SKM-1 (cell line): ENCODE measurements at regions not wholly inside any gene's neighbourhood (a gene's known extent, or its start where the extent isn't known, plus 50 kb on each side); places are given as distances from the start of the nearest gene placed in this dataset.

ENCODE experiments used
- DNase-seq: peaks from one replicate; lab custom pipeline; 2025; ENCODE audit not compliant: unreplicated experiment; lab: John Stamatoyannopoulos, UW

DNA sequence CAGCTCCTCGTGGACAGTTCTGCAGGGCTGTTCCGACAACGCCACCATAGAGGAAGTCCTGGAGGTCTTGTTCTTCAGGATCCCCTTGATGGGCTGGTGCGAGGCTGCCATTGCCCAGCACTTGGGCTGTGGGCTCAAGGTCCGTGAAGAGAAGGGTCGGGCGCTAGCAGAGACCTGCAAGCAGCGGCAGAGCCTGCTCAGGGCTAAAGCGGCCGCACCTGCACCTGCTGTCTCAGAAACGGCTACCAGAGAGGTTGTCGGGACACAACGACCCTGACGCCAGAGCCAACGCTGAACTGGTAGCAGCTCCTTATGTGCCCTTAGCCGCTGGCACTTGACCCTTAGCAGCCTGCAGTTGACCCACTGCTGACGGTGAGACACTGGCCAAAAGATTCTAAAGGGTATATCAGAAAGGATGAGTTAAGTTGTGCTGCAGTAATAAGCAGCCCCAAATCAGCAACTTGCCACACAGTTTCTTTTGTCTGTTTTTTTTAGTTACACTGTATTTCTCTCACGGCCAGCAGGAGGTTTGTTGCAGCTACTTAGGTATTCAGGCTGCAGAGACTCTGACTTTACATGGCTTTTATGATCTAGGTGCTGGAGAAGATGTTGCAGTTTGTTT is 55.5 kb upstream of the ST6GAL2 start:
- no peak for DNase-seq

DNA sequence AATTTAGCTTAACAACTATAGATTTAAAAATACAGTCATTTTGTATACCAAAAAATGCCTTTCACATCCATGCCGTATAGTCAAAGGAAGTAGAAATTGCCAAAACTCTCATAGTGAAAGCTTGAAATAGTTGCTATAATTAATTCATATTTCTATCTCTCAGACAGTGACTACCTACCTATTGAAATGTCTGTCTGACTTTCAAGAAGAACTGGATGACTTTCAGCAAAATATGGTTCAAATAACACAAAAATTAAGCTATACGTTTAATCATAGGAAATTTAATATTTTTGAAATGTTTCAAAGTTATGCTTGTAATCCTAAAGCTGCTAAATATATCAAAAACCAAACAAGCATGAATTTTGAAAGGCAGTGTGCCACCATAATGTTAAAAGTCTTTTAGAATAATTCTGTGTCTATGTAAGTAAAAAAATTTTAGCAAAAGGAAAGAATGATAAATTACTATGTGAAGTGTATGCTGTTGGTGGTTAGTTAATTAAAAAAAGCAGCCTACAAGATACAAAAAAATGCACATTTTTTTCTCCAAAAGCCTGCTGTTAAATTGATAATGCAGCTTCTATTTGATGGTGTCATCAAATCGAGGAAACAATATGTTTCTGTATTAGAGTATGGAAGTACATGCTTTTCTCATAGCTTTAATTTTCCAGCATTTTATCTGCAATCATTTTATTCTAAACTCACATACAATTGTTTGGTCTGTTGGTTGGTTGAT is 57.7 kb upstream of the ST6GAL2 start:
- no peak for DNase-seq

DNA sequence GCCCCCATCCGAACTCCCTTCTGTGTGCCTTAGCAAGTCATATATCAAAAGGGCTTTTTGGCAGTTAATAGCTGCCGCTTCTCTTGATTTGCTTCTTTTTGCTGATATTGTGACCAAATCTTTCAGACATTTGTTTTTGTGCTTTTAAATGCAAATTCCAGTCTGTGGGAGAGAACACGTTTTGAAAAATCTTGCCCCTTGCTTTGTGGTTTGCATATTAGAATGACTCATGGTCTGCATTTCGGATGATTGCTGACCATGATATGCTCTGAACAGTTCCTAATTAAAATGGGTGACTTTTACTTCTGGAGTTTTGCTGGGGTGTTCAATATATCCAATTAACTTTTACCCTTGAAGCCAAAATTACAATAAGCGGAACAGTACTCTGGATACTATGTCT is 58.2 kb upstream of the ST6GAL2 start:
- DNase-seq, result no peak

DNA sequence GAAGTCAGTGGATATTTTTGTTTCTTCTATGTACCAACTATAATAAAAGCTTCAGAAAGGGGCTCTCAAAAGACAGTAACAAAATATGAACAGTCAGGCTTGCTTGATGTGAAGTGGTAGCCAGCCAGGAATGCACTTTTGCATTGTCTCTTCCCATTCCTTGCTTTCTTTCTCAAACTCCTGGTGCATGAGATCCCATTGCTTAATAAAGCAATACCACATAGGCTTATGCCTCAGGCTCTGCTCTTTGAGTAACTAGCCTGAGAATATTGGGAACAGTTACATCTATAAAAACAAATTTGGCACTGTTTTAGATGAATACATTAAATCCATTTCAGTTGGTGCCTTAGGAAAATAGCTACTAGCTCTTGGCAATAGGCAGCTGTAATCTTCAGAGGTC is 62.6 kb upstream of the ST6GAL2 start:
- DNase-seq, result no peak

DNA sequence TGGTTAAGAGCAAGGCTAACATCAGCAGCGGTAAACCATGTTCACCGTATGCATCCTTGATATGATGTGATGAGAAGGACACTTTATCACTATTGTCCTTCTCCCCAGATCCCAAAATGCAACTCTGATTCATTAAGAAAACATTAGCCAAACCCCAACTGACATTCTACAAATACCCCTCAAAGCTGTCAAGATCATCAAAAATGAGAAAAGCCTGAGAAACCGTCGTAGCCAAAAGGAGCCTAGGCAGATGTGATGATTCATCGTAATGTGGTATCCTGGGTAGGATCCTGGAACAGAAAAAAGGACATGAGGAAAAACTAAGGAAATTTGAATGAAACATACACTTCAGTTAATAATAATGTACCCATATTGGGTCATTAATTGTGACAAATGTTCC is 67.3 kb upstream of the ST6GAL2 start:
- DNase-seq, result no peak

DNA sequence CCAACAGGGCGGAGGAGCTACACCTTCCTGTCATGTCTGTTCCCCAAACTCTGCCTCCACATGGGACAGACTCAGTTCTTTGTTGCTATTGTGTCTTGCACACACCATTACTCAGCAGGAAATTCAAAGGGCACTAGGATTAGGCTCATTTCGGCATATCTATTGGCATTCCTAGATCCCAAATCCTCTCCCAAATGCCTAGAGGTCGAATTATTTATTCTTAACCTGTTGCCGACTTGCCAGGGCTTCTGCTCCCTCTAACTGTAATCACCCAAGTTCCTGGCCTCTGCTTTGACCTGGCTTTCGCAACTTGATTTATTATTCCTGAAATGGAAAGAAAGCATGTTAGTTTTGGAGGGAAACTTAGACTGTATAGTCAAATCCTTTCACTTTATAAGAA is 67.8 kb upstream of the ST6GAL2 start:
- DNase-seq, result no peak

DNA sequence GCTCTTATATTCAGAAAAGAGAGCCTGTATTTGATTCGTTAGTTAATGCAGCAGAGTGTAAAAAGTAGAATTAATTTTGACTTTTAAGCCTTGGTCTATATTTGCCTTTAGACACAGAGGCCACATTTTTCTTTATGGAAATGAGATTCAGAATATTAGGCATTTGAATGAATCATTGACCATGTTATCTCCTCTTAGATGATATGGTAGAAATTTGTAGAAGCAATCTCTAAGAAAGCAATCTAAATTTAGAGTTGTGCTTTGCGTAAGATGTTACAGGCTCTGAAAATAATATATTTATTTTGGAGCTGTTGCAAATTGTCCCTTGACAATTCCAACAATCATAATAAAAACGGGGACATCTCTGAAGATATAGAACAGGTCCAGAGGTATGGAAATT is 68.3 kb upstream of the ST6GAL2 start:
- no peak for DNase-seq

DNA sequence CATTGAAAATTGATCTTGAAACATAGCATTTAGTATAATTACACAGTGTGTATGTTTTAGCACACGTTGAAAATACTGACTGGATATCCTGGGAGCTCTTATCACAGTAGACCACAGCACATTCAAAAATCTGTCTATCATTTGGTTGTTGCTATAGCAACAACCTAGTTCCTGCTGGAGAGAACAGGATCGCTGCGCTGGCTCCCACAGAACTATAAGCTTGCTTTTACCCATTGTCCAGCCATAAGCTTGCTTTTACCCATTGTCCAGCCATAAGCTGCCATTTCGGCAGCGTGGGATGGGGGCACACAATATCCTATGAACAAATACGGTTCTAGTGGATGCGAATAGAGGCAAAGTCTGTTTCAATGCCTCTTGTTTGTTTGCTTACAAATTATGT is 70.4 kb upstream of the ST6GAL2 start:
- DNase-seq, result no peak

DNA sequence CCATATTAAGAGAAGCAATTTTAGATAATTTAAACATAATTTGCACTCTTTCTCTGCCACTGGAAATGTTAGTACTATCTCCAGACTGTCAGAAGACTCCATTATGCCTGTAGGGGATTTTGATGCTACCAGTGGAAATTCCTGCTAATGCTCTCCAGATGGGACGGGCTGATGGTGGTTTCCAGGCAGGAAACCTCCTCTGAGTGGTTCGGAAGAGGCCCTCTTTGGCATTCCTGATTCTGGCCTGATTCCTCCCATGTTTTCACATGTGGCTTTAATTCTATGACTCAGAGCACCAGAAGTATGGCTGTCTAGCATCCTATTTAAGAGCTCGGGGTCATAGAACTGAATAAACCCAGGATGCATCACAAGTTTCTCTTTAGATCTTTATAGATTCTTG is 70.9 kb upstream of the ST6GAL2 start:
- DNase-seq, result no peak

DNA sequence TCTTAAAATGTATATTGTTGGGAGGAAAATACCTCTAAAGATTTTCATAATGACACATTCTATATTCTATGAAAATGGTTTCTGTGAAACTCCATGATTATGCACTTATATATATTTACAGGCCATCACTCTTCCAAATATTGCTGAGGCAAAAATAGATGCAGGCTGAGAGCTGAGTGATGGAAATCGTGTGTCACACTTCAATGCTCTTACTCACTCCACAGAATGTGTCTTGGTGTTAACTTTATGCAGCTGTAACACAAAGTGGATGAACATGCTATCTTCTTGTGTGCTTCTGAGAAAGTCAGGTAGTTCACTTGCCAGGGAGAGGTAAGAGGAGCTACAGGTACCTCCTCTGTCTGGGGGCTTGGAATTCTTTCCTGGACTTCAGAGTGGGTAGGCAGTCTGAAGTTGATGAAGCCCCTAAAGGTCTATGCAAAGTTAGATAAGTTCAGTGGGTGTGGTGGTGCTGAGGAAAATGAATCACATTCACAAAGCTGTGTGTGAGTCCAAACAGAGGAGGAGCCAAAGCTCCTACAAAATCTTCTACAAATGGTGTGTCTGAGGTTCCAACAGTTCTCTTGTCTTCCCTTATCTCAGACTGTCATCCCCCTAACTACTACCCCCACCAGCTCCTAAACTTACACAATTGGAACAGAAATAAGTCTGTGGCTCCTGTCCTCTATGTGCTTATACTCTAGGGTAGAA is 74.2 kb upstream of the ST6GAL2 start:
- DNase-seq, result no peak

DNA sequence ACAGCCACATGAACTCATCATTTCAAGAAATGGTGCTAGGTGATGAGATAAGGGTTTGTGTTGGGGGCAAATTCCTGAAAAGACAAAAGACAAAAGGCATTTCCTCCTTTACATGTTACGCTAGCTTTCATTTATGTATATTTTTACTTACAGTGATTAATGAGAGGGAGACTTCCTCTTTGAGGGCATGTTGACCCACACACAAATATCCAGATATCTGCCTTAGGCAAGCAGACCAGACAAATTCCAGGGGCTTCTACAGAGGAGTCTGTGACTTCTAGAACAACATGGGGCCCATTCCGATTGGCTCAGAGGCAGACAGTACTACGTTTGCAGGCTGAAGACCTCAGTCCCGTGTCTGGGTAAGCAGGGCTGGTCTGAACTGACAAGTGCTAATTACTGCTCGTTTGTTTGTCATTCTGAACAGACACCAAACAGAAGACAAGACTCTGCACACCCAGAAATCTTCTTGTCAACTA is 74.8 kb upstream of the ST6GAL2 start:
- no peak for DNase-seq

DNA sequence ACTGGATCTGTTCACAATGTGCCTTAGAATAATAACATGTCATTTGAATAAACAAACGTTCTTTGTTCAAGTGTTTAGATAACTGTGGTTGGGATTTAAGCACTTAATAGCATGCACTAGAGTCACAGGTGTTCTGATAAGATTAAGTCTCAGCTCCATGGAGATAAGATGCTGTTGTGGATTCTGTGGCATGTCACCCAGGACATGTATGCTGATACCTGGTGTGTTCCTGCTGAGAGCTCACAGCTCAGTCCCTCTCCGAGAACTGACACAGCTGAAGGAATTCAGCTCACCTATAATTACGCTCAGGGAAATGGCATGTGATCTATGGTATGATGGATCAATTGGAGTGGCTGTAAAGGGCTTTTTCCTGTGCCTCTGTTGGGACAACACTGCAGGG is 75.4 kb upstream of the ST6GAL2 start:
- DNase-seq, result no peak

DNA sequence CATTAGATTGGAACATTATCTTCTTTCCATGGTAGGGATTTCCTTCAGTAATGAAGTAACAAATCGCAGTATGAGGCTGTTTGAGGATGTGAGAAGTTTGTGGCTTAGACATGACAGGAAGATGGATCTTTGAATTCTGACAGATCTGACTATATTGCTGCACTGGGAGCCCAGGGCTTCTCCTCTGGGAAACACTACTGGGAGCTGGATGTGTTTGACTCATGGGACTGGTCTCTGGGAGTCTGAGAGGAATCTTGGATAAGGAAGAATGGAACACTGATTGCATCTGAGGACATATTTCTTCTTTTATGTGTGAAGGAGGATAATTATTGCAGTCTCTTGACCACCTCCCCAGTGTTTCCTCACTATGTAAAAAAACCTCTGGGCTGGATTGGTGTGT is 77.2 kb upstream of the ST6GAL2 start:
- no peak for DNase-seq

DNA sequence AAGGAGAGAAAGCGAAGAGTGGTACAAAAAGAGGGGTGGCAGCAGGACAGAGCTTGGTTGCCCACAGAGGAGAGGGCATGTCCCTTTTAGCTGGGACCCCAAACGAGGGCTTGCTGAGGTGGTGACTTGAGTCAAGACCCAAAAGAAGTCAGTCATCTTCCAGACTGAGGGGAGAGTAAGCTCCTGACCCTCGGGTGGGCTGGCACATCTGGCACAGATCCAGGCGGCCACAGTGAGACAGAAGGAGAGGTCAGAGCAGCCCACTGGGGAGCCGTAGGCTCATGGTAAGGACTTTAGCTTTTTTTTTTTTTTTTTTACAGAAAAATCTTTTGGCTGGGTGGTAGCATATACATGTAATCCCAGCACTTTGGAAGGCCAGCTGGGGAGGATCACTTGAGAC is 77.9 kb upstream of the ST6GAL2 start:
- DNase-seq, result no peak

DNA sequence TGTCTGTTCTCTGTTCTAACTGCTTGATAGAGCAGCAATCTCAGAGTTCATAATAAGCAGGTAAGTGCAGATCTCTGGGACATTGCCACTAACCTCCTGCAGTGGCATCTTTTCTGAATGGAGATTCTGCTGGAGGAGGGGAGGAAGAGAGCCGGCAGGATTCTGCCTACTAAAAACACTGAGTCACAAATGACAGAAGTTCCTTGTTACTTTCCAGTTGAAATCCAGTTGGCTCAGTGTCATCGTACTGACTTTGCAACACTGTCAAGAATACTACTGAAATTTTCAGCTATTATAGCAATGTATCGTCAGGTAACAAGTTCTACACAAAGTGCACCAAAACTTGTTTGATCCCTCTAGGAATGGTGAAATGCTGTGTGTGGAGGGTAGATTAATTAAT is 79.6 kb upstream of the ST6GAL2 start:
- no peak for DNase-seq

DNA sequence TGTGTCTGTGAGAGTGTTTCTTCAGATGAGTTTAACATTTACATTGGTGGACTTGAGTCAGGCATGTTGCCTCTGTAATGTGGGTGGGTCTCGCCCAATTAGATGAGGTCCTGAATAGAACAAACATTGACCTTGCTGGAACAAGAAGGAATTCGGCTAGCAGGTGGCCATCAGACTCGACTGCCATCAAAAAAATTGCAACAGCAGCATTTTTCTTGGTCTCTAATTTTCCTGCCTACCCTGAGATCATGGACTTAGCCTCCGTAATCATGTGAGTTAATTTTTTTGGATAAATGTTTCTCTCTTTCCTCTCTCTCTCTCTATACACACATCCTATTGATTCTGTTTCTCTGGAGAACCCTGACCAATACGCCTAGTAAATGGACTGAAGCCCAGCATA is 83.8 kb upstream of the ST6GAL2 start:
- DNase-seq, result no peak

DNA sequence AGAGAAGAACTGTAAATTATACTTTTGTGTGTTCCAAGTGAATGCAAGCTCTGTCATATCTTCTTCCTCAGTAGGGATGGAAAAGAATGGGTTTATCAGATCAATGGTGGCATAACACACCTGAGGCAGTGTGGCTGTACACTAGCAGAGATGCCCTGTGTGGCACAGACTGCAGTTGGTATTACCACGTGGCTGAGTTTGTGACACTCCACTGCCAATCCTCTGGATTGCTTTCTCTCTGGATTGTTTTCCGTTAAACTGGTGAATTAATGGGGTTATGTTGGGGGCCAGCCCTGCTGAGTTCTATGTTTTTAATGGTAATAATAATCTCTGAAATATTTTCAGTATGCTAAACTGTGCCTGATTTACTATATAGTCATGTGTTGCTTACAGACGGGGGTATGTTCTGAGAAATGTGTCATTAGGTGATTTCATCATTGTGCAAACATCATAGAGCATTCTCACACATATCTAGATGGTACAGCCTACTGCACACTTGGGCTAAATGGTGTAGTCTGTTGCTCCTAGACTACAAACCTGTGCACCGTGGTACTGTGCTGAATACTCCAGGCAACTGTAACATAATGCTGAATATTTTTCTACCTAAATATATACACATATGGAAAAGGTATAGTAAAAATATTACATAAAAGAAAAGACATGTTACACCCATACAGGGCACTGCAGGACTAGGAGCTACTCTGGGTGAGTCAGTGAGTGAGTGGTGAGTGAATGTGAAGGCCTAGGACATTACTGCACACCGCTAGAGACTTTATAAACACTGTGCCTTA is 84.7 kb upstream of the ST6GAL2 start:
- DNase-seq, result no peak

DNA sequence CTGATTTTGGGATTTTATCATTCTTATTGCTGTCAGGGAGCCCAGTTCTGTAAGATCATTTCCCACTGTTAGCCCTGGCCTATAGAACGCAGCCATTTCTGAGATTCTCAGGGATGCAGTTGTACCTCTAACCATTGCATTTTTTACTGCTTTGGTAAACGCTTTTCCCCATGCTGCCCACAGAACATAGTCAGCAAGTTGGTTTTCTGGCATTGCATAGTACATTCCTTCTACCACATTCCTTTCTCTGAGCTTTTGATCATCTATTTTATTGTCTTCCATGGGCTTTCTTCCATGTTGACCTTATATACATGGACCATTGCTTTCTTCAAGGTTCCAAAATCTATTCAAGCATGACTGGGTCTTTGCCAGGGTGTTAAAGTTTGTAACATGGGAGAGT is 86.8 kb upstream of the ST6GAL2 start:
- DNase-seq, result no peak

DNA sequence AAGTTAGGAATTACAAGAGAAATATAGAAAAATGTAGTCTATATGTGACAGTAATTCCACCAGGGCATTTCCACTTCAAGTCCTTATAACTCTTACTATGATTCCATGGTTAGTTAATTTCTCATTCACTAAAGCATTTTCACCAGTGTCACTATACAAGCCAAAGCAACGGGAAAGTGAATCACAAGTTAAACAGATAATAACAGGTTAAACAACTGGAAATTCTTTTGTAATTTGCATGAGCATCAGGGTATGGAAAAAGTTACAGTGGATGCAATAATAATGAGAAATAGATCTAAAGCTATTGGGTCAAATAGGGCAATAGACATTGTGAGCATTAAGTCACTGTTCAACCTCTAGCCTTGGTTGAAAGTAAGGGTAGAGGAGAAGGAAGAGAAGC is 88.9 kb upstream of the ST6GAL2 start:
- DNase-seq, result no peak

DNA sequence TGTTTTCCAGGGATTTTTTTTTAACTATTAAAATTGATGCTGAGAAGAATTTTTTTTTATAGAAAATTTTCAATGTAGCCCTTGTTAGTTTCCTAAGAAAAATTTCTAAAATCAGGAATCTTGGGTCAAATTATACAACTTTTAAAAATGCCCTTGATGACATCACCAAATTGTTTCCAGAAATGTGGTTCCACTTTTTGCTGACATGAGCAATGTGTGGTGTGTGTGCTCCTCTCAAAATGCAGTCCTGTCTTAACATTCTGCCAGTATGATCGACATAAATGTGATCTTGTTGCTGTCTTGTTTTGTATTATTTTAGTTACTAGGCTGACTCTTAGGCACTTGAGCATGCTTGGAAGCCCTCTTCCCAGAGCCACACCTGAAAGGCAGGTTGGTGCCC is 89.7 kb upstream of the ST6GAL2 start:
- no peak for DNase-seq

DNA sequence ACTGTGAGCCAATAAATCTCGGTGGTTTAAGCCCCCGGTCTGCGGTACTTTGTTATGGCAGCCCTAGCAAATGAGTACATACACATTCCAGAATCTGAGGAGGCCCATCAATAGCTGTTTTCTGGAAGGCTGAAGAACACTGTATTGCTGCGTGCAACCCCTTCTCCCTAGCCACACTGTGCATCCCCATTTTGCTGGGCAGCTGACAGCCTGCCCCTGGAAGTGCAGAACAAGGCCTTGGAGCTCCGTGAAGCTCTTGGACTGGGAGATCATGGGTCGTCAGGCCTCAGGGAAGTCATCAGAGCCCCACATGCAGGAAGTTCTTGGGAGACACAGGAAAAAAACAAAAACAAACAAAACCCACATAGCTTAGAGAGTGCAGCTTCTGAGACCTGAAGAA is 90.6 kb upstream of the ST6GAL2 start:
- no peak for DNase-seq

DNA sequence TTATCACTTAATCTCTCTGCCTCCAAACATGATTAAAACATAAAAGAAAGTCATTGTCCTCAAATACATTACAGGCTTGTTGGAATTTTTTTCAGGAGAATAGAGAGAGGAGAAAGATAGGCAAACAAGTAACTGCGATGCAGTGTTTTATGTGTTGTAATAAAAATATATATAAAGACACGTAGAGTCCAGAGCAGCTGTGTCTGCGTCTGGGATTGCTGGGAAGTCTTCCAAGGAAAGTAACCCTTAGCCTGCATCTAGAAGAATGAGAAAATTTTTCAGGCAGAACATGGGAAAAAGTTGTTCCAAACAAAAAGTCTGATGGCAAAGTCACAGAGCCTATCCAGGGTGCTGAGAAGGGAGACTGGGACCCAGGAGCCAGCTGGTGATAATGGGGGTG is 91.8 kb upstream of the ST6GAL2 start:
- no peak for DNase-seq
